BJ (cell line): ENCODE measurements at regions not wholly inside any gene's neighbourhood (a gene's known extent, or its start where the extent isn't known, plus 50 kb on each side); places are given as distances from the start of the nearest gene placed in this dataset.

ENCODE experiments used
- CTCF ChIA-PET: fragments of 350-600 bp; formaldehyde crosslinking; extraction: SDS; loops from one replicate; lab custom pipeline; 2021; ENCODE audit warnings: antibody characterized with exemption, inconsistent platforms; lab: Yijun Ruan, JAX
- POLR2A ChIA-PET: fragments of 300-600 bp; sonication (Branson Sonifier 250); formaldehyde crosslinking; extraction: SDS; loops from one replicate; lab custom pipeline; 2021; ENCODE audit warnings: antibody characterized with exemption; lab: Charles Lee
- DNase-seq: peaks from one replicate; pipeline ENCODE4 v3.0.0-alpha.2; 2011; ENCODE audit warnings: low read depth
- H3K27me3 ChIP-seq: 2 replicates; pipeline ENCODE4 v1.6.0; 2011; ENCODE audit warnings: low read length; ENCODE audit not compliant: control insufficient read depth, insufficient read depth
- H3K36me3 ChIP-seq: 2 replicates; pipeline ENCODE4 v1.5.1; 2011; ENCODE audit warnings: low read length; ENCODE audit not compliant: control insufficient read depth, insufficient read depth
- H3K4me3 ChIP-seq: 2 replicates; pipeline ENCODE4 v1.5.1; 2011; ENCODE audit warnings: low read depth, mild to moderate bottlenecking, control low read depth, low read length
- CTCF ChIP-seq: IDR thresholded peaks from 2 replicates; pipeline ENCODE4 v1.5.1; 2011; ENCODE audit warnings: low read depth, mild to moderate bottlenecking, control low read depth, inconsistent platforms, low read length, moderate library complexity; ENCODE audit not compliant: insufficient read depth

DNA sequence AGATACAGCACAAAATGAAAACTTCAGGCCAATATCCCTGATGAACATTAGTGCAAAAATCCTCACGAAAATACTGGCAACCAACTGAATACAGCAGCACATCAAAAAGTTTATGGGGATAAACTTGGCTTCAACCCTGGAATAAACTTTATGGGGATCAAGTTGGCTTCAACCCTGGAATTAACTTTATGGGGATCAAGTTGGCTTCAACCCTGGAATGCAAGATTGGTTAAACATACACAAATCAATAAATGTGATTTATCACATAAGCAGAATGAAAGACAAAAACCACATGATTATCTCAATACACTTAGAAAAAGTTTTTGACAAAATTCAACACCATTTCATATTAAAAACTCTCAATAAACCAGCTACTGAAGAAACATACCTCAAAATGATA lies 213.7 kb upstream of the DMRTA1 start:
- no peaks in the 10 kb centered on the region for H3K36me3 ChIP-seq
- no peak for TF ChIP-seq CTCF
- H3K4me3 ChIP-seq: no peak overlapping the region
- POLR2A ChIA-PET: no interaction called here
- no peak for DNase-seq
- CTCF ChIA-PET: interaction anchor here (1.0 to 2.9 kb wide), 2 partner anchors 419 to 421 kb away, joined by 3 to 10 read pairs; no protein-coding TSS in a partner anchor
- H3K27me3 ChIP-seq: no peaks in the 10 kb centered on the region

DNA sequence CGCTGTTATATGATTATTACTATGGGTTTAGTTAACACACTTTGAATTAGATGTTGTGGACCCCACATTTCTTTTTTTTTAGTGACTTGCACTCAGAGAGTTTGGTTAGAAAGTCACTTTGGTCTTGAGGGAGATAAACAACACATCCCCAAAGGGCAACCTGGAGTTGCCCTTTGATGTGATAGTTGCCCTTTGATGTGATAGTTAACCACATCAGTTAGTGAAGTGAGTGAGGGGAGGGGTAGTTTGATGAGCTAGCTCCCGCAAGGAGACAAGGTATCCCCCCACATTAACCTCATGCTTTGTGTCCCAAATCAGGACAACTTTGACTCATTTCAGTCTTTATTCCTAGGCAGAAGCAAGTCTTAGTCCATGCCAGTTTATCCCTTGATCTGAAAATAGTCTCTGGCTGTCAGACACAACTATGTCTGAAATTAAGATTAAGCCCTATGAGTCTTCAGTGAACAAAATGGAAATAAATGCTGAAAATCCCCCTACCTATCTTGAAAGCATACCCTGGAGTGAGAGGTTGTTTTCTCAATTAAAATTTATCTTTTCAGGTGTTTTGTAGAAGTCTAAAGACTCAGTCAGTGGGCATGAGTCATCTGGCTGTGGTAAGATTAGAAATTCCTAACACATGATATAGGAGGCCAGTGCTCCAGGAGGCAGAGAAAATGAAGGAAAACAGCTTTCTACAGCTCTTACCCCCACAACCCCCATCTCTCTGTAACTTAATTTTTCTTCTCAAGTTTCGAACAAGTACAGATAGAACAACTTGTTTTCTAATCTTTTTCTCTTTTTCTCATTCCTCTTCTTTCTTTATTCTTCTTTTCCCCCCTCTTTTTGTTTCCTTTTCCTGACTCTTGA lies 208.9 kb upstream of the DMRTA1 start:
- H3K36me3 ChIP-seq: no peaks in the 10 kb centered on the region
- POLR2A ChIA-PET: no interaction called here
- no peak for DNase-seq
- TF ChIP-seq CTCF: no peak
- no peaks in the 10 kb centered on the region for H3K27me3 ChIP-seq
- H3K4me3 ChIP-seq: no peak overlapping the region
- CTCF ChIA-PET: interaction anchor here (0.6 to 4.6 kb wide), 13 partner anchors 8 to 431 kb away, joined by 3 to 57 read pairs (median 6); partner anchors contain the start of gene CDKN2B

DNA sequence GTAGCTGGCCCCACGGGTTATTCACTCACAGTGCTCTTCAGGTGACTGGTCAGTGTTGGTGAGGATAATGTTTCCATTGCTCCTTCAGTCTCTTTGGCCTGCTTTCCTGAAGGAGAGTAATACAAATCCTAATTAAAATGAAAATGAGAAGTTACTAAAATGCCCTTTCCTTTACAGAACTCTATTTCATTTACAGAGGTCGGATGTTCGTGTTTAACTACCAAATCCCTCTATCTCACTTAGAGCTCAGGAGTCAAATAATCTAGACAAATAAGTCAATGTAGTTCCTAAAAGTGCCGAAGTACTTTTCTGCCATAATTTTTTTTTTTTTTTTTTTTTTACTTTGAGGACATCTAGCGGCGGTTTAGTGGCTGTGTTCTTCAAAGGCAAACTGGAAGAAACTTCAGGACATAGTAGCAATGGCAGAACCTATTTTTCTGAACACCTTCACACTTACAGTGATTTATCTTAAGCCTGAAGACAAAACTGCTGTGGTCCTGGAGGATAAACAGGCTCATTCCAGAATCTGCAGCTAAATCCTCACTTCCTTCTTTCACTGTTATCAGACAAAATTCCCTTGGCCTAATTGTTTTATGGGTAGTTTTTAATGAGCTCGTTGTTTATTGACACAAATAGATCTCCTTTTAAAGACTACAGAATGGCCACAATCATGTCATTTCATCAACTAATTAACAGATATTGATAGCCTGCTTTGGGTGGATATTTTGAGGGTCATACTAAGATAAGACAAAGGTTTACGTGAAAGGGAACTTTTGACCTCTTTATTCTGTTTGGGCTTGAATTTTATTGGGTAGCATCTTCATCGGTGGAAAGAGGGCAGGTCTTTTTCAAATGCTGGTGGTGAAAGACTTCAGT lies 207.6 kb upstream of the DMRTA1 start:
- no peak for DNase-seq
- Histone ChIP-seq H3K27me3 (no peaks in the 10 kb centered on the region), H3K36me3 (no peaks in the 10 kb centered on the region), H3K4me3 (no peak overlapping the region)
- CTCF ChIA-PET: interaction anchor here (0.6 to 4.6 kb wide), 19 partner anchors 8 to 433 kb away, joined by 3 to 57 read pairs (median 3); partner anchors contain the start of gene CDKN2B
- POLR2A ChIA-PET: no interaction called here
- TF ChIP-seq CTCF: peak; percentile 63

DNA sequence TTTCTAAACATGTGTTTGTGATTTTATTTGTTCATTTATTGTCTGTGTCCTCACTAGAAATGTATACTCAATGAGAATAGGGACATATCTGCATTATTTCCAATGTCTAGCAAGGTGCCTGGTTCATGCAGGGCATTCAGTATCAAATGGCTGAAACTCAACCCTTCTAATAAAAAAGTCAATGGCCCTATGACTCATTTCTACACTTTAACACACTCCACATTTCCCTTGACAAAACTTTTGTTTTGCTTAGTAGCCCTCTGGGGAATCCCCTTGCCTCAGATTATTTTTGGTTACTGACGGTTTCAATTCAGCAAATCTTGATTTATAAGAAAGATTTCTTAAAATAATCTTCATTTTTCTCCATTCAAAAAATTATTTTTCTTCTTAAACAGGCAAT lies 206.0 kb upstream of the DMRTA1 start:
- Histone ChIP-seq H3K36me3 (no peaks in the 10 kb centered on the region), H3K27me3 (no peaks in the 10 kb centered on the region; the same call in 1 of the 2 replicates), H3K4me3 (no peak overlapping the region)
- DNase-seq: no peak
- ChIA-PET CTCF (interaction anchor here (2.5 to 4.6 kb wide), 3 partner anchors 233 to 434 kb away, joined by 10 to 57 read pairs (median 28); partner anchors contain the start of gene CDKN2B), POLR2A (no interaction called here)
- TF ChIP-seq CTCF: no peak
